Activated T-cell treated with anti-CD3 and anti-CD28 coated beads for 48 hours (primary cell): ENCODE measurements at regions not wholly inside any gene's neighbourhood (a gene's known extent, or its start where the extent isn't known, plus 50 kb on each side); places are given as distances from the start of the nearest gene placed in this dataset.

Experiments
- DNase-seq: peaks from one replicate; pipeline ENCODE4 v3.0.0-alpha.2; 2020; ENCODE audit warnings: low read depth

- no peak for DNase-seq
These were observed 111.3 kb upstream of the SEMA6A start for GRCh38 chr5:116685931-116686330.

GRCh38 chr5:116685069-116685468, 110.4 kb upstream of the SEMA6A start:
- no peak for DNase-seq

DNA sequence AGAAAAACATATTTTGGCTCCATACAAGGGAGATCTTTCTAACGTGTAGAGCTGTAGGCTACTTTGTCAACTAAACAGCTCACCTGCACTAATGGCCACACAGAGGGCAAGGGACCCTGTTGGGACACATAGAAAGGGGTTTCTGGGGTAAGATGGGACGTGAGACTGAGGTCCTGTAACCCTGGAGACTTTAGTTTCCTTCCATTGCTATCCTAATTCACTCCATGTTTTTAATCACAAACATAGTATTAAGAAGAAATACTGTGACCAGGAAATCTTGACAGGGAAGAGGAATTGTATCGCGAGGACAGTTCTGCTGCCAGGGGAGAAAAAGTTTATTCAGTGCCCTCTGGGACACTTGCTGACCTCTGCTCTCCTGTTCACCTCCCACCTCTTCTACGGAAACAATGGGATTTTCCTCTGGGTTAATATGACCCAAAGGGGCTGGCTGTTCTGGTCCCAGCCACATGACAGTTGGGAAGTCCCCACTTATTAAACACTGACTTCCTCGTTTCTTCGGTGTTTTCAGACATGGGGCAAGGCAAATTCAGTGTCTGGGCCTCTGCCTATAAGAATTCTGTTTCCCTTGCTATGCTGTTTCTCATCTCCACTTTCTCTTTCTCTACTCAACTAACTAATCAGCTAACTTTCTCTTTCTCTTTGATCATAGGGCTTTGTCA, 106.9 kb upstream of the SEMA6A start:
- no peak for DNase-seq

DNA sequence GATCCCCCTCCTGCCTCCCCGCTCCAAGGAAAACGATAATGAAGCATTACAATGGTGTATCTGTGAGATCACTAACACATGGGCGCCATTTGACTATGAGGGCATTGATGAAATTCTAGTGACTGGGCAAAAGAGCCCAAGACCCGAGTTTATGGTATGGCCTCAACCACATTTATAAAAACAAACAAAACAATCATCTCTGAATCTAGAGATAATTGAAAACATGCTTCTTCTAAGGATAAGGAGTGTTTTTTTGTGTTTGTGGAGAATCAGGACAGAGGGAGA, 100.9 kb upstream of the SEMA6A start:
- DNase-seq, result no peak

- DNase-seq, result no peak
These were observed 100.4 kb upstream of the SEMA6A start for GRCh38 chr5:116674881-116675625.

DNA sequence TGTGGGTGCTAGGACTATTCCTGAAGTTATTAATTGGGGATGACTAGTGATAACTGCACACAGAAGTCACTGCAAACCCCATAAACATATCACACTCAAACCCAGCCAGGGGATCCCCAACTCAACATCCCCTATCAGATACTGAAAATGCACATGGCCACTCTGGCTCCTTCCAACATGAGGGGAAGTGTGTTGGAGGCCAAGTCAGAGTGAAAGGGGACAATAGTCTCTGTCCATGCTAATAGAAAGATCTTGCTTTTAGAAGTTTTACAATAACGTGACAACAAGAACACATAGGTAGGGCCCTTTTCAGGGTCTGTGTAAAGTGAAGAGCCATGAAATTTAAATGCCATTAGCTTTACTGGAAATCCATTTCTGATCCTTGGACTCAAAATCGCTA, 98.8 kb upstream of the SEMA6A start:
- no peak for DNase-seq

DNA sequence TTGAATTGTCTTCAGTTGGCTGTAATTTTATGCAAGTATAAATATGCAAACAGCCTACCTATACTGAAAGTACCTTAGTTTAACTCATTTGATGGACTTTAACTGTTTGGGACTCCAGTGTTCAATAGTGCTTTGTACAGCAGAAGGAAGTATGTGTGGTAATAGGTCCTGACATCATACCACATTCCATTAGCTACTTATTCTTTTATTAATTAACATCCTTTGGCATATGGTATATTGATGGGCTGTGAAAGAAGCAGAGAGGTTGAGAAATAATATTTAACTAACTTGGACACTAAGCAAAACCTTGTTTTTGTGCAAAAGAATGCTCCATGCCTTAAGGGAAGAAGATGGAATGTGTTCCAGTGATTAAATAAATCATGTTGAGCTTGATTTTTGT, 97.6 kb upstream of the SEMA6A start:
- DNase-seq, result no peak

DNA sequence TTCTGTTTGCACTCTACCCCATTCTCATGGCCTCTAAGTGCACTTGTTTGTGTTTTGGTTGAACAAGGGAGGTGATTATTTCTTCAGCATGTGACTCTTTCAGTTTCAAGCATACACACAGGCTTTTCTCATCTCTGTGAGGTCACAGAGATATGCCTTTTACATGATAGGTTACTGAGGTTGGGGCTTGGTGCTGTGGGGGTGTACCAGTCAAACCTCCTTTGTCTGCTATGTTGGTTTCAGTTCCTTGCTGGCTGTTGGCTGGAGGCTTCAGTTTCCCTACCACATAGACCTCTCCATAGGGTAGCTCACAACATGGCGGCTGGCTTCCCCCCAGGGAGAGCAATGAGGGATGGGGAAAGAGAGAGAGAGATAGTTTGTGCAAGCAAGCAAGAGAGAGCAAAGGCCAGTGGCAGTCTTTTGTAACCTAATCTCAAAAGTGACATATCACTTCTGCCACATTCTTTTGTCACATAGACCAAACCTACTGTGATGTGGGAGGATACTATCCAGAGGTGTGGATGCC, 96.7 kb upstream of the SEMA6A start:
- DNase-seq, result no peak

GRCh38 chr5:116669261-116670031, 94.8 kb upstream of the SEMA6A start:
- DNase-seq, result no peak

GRCh38 chr5:116668390-116668789, 93.8 kb upstream of the SEMA6A start:
- DNase-seq, result no peak

- no peak for DNase-seq
These were observed 92.3 kb upstream of the SEMA6A start for GRCh38 chr5:116666901-116667300.

- DNase-seq, result no peak
These were observed 90.4 kb upstream of the SEMA6A start for GRCh38 chr5:116664988-116665387.

DNA sequence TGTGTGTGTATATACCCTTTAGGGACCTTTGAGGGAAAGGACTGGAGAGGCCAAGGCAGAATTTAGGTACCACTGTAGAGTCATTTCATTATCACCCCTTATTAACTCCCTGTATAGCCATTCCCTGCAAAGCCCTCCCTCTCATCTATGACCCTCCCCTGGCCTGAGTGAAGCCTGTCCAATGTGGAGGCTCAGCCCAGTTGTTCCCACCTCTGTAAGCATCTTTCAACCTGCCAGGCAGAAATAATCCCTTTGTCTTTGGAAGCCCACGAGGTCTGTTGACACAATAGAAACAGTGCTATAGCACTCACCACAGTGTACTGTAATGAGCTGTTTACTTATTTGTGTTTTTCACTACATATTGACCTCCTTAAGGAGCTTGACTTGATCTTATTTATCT, 88.5 kb upstream of the SEMA6A start:
- DNase-seq, result no peak

DNA sequence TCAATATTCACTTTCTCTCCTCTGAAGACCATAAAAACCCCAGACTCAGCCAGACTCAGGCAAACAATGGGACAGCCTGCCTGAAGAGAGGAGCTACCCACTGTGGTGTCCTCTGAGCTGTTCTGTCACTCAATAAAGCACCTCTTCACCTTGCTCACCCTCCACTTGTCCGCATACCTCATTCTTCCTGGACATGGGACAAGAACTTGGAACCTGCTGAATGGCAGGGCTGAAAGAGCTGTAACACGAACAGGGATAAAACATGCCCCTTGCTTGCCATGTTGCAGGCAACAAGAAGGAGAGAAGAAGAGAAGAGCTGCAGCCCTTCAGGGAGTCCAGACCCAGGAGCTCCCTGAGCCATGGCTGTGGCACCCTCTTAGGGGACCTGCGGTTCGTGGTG, 86.8 kb upstream of the SEMA6A start:
- DNase-seq, result no peak

DNA sequence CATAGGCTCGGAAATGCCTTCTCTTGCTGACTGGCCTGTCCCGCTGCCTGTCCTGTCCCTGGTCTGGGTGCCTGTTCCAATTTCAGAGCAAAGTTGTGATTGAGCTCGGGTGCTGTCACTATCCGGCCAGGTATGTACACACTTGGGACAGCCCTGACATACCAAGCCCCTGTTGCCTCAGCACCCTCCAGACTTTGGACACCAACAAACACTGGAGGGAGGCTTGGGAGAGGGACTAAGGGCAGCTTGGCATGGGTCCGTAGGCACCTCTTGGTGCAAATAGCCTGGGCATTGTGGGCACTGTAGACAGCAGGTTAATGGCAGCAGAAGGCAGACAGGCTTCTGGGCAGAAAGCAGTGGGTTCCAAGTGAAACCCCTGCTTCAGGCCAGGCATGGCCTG, 86.3 kb upstream of the SEMA6A start:
- no peak for DNase-seq

DNA sequence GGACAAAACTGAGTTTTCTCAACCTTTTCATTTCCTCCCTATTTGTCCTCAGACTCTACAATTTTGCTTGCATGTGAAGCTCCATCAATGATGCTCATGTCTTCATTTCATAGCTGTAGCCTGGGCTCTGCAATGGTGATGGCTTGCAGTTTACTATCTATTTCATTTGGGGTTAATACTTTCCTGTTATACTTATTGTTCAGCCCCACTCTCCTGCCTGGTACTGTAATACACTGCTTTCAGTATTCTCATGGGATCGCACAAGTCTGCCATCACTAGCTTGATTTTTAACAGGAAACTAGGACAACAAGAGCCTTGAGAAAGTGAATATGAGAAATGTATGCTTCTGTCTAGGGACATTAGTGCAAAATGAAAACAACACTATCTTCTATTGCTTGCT, 84.2 kb upstream of the SEMA6A start:
- DNase-seq, result no peak

DNA sequence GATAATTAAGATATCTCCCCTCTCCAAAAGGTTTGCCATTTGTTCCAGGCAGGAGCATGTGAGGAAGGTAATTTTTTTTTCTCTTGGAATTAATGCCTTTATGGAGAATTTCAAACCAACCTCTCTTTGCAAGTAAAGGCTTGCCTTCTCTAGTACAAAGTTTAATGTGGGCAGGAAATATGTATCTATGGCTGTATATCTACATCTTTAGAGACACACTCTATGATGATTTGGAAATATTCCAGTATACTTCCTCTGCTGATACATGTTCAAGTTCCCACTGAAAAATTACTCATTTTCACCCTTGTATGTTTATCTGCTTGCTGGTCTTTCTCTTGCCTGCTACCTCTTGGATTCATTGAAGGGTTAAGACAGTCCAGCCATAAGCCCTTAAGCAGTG, 83.5 kb upstream of the SEMA6A start:
- DNase-seq, result no peak

GRCh38 chr5:116655431-116655830, 80.8 kb upstream of the SEMA6A start:
- DNase-seq, result no peak

DNA sequence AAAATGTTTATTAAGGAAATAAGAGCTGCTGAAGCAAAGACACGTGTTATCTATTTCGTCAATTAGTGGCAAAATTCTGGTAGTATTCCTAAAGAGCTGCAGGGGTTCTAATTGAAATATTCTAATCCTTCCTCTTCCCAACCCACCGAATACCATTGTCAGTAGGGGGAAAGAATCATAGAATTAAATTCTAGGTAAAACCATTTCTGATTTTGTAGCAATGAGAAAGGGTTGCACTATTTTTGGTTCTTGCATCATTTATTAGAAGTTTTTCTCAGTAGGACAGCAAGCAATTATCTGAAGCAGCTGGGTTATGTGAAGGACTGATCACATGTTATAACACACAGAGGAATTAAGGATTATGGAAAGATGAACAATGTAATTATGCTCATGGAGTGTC, 80.3 kb upstream of the SEMA6A start:
- DNase-seq, result no peak

- DNase-seq, result no peak
These were observed 78.3 kb upstream of the SEMA6A start for GRCh38 chr5:116652903-116653302.

DNA sequence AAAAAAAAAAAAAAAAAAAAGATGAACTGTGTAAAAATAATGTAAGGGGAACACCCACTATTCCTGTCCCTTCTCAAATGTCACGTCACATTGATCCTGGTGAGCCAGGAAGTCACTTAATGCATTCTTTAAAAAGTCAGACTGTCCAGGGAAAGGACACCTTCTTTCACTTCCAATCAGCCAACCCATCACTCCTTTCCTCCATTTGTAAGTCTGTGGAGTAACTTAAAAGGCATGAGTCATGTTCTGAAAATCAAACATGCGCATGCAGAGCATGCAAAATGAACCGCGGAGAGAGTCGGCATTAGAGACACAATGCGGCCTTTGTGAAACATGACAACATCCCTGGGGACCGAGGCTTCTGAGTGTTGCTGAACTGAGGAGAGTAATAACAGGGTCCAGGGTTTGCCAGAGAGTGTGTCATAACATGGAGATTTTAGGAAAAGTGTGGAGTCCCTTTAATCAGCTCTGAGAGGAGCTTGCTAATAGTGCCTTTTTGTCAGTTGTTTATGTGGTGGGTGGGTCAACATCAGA, 77.6 kb upstream of the SEMA6A start:
- DNase-seq, result no peak

GRCh38 chr5:116651653-116652052, 77.0 kb upstream of the SEMA6A start:
- DNase-seq, result no peak

DNA sequence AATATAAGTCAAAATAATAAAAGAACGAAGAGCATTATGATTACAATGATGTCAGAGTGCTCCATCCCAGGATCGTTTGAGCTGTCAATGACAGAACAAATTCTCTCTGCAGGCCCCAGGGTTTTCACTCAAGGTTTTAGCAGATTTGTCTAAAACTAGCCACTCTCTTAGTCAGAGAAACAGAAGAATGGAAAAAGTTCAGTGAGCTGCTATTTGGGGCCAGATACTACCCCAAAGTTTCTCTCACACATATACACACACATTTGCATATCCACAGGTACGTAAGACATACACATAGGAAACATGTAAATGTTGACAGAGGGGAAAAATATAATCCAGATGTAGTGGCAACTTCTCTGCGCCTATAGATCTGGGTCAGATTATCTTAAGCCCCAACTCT, 76.3 kb upstream of the SEMA6A start:
- no peak for DNase-seq
